GM23338 (cell line): ENCODE measurements at regions not wholly inside any gene's neighbourhood (a gene's known extent, or its start where the extent isn't known, plus 50 kb on each side); places are given as distances from the start of the nearest gene placed in this dataset.

Experiments
- TF ChIP-seq, protein P1 (sequence below): IDR thresholded peaks from 2 replicates; pipeline ENCODE4 v1.6.1; 2016; ENCODE audit warnings: antibody characterized with exemption
- TF ChIP-seq, protein P2 (sequence below), 2 experiments: fragments of 200-600 bp in 1 of 2; sonication (generic) in 1 of 2; conservative IDR thresholded peaks; 2 replicates each; pipeline versions ENCODE4 v1.5.1 to v1.6.1; 2016 to 2017; ENCODE audit warnings: antibody characterized with exemption in 2 of 2, low read depth in 2 of 2, mild to moderate bottlenecking in 2 of 2, moderate library complexity in 1 of 2

DNA sequence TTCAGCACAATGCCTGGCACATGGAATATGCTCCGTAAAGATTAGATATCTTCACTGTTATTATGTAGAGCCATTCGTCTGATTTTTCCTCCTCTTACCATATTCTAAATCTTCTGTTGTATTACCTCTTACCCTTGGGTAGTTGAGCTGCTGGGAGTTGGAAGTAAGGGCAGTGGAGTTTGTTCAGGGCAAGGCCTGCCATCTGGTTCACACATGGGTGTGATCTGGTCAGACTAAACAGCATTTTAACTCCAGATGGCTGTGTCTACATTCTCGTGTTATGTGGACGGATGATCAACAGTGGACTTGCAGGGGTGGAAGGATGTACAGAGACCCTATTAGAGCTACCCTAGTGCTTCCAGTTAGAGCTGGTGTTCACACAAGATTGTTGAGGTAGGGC is 164.9 kb downstream of the ZIC5 start:
- TF ChIP-seq, protein P1, sequence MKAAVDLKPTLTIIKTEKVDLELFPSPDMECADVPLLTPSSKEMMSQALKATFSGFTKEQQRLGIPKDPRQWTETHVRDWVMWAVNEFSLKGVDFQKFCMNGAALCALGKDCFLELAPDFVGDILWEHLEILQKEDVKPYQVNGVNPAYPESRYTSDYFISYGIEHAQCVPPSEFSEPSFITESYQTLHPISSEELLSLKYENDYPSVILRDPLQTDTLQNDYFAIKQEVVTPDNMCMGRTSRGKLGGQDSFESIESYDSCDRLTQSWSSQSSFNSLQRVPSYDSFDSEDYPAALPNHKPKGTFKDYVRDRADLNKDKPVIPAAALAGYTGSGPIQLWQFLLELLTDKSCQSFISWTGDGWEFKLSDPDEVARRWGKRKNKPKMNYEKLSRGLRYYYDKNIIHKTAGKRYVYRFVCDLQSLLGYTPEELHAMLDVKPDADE = no peak
- TF ChIP-seq, protein P2, sequence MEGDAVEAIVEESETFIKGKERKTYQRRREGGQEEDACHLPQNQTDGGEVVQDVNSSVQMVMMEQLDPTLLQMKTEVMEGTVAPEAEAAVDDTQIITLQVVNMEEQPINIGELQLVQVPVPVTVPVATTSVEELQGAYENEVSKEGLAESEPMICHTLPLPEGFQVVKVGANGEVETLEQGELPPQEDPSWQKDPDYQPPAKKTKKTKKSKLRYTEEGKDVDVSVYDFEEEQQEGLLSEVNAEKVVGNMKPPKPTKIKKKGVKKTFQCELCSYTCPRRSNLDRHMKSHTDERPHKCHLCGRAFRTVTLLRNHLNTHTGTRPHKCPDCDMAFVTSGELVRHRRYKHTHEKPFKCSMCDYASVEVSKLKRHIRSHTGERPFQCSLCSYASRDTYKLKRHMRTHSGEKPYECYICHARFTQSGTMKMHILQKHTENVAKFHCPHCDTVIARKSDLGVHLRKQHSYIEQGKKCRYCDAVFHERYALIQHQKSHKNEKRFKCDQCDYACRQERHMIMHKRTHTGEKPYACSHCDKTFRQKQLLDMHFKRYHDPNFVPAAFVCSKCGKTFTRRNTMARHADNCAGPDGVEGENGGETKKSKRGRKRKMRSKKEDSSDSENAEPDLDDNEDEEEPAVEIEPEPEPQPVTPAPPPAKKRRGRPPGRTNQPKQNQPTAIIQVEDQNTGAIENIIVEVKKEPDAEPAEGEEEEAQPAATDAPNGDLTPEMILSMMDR (conservative IDR thresholded peaks at IDR 0.05; ENCODE audit: low read depth in 2 of 2) = no peak
